Panc1 (cell line): ENCODE measurements at regions not wholly inside any gene's neighbourhood (a gene's known extent, or its start where the extent isn't known, plus 50 kb on each side); places are given as distances from the start of the nearest gene placed in this dataset.

Experiments used
- ATAC-seq: fragments of 200-7000 bp; cut with Tn5 transposase; 2 replicates; pipeline ENCODE4 v1.9.1; 2020; ENCODE audit warnings: mild to moderate bottlenecking, moderate library complexity
- BruUV-seq: library from RNA; stranded (reverse); fragments of 400-500 nt; replicated peaks from 2 replicates; lab custom pipeline; 2021; lab: Mats Ljungman, UMichigan
- CTCF ChIA-PET: fragments of 300-600 bp; sonication (Branson Sonifier 250); formaldehyde crosslinking; loops from one replicate; lab custom pipeline; 2022; ENCODE audit warnings: antibody characterized with exemption; lab: Charles Lee
- POLR2A ChIA-PET: fragments of 300-600 bp; sonication (Branson Sonifier 250); formaldehyde crosslinking; loops from one replicate; lab custom pipeline; 2022; ENCODE audit warnings: antibody characterized with exemption; lab: Charles Lee
- DNase-seq: peaks from one replicate; pipeline ENCODE4 v3.0.0-alpha.2; 2010; ENCODE audit warnings: low read depth, low spot score
- H3K27ac ChIP-seq: 2 replicates; pipeline ENCODE4 v1.5.1; 2011; ENCODE audit warnings: mild to moderate bottlenecking, low read length, inconsistent platforms
- H3K27me3 ChIP-seq: fragments of 200-500 bp; sonication (Bioruptor generic); 2 replicates; pipeline ENCODE4 v1.6.0; 2014; ENCODE audit warnings: low read length, inconsistent platforms; ENCODE audit not compliant: control insufficient read depth, insufficient read depth
- H3K36me3 ChIP-seq: fragments of 200-500 bp; sonication (Bioruptor generic); 2 replicates; pipeline ENCODE4 v1.5.1; 2014; ENCODE audit warnings: inconsistent platforms, mild to moderate bottlenecking, low read length, moderate library complexity; ENCODE audit not compliant: control insufficient read depth, insufficient read depth
- H3K4me1 ChIP-seq: 2 replicates; pipeline ENCODE4 v1.5.1; 2011; ENCODE audit warnings: inconsistent platforms, mild to moderate bottlenecking, low read length, moderate library complexity; ENCODE audit not compliant: control insufficient read depth, insufficient read depth
- H3K4me3 ChIP-seq, 2 experiments: 2 replicates each; pipeline ENCODE4 v1.5.1; 2011 to 2012; ENCODE audit warnings: low read depth in 2 of 2, low read length in 2 of 2, mild to moderate bottlenecking in 2 of 2, inconsistent platforms in 1 of 2, moderate library complexity in 1 of 2
- H3K9me3 ChIP-seq: fragments of 200-500 bp; sonication (Bioruptor generic); 2 replicates; pipeline ENCODE4 v1.5.1; 2014; ENCODE audit warnings: low read depth, mild to moderate bottlenecking, inconsistent platforms, low read length, moderate library complexity; ENCODE audit not compliant: control insufficient read depth, insufficient read depth
- POLR2AphosphoS5 ChIP-seq: IDR thresholded peaks from 2 replicates; pipeline ENCODE4 v1.6.1; 2012; ENCODE audit warnings: mild to moderate bottlenecking, low read depth, low read length, moderate library complexity
- SIN3A ChIP-seq: IDR thresholded peaks from 2 replicates; pipeline ENCODE4 v1.6.1; 2012; ENCODE audit warnings: low read depth, mild to moderate bottlenecking, low read length, moderate library complexity, borderline replicate concordance; ENCODE audit not compliant: insufficient read depth
- TCF7L2 ChIP-seq: IDR thresholded peaks from 2 replicates; pipeline ENCODE4 v1.6.1; 2011; ENCODE audit warnings: mild to moderate bottlenecking, low read depth, low read length, inconsistent platforms
- in situ Hi-C: cut with HindIII; loops from 2 replicates; pipeline ENCODE4 v1.10.0; 2016; ENCODE audit warnings: low sequenced_read_pairs, low pct_unique_long_range_greater_than_20kb
- intact Hi-C: fragments of 100-400 bp; cut with micrococcal nuclease; formaldehyde crosslinking; loops from one replicate; pipeline ENCODE4 v1.10.0; 2022; ENCODE audit not compliant: unreplicated experiment
- TF ChIP-seq, protein P1 (sequence below): fragments of 450-650 bp; IDR thresholded peaks from 2 replicates; pipeline ENCODE4 v1.5.1; 2017; ENCODE audit warnings: mild to moderate bottlenecking
- TF ChIP-seq, protein P2 (sequence below), 2 experiments: IDR thresholded peaks; 2 replicates each; pipeline ENCODE4 v1.6.1; 2011 to 2012; ENCODE audit warnings: low read depth in 2 of 2, control low read depth in 1 of 2, low read length in 1 of 2, mild to moderate bottlenecking in 1 of 2, moderate library complexity in 1 of 2; ENCODE audit not compliant: insufficient read depth in 1 of 2

DNA sequence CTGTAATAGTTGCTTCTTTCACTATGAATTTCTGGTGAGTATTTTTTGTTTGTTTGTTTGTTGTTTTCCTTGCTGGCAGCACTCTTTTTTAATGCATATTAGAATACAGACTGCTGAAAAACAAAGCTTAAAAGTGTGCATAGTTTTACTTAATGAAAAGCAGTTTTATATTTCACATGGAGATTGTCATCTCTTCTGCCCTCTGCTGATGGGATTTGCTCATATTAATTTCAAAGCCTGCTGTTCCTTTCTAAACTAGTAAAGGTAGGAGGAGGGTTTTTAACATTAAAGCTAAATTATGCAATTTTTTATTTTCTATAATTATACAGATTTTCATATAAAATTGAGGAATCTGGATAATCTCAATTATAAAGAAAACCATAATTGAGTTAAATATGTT is 692.6 kb upstream of the SLITRK1 start:
- Histone ChIP-seq H3K36me3 (no peaks in the 10 kb centered on the region), H3K27ac (no peak overlapping the region), H3K27me3 (no peaks in the 10 kb centered on the region), H3K4me3 (no peak overlapping the region), H3K9me3 (no peaks in the 10 kb centered on the region), H3K4me1 (no peaks in the 10 kb centered on the region)
- in situ Hi-C loops = no loop called here
- no peak for ATAC-seq
- TF ChIP-seq SIN3A = no peak
- TF ChIP-seq, protein P1, sequence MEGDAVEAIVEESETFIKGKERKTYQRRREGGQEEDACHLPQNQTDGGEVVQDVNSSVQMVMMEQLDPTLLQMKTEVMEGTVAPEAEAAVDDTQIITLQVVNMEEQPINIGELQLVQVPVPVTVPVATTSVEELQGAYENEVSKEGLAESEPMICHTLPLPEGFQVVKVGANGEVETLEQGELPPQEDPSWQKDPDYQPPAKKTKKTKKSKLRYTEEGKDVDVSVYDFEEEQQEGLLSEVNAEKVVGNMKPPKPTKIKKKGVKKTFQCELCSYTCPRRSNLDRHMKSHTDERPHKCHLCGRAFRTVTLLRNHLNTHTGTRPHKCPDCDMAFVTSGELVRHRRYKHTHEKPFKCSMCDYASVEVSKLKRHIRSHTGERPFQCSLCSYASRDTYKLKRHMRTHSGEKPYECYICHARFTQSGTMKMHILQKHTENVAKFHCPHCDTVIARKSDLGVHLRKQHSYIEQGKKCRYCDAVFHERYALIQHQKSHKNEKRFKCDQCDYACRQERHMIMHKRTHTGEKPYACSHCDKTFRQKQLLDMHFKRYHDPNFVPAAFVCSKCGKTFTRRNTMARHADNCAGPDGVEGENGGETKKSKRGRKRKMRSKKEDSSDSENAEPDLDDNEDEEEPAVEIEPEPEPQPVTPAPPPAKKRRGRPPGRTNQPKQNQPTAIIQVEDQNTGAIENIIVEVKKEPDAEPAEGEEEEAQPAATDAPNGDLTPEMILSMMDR = peak; percentile 6; the same call in 1 of the 2 replicates
- DNase-seq = no peak
- intact Hi-C loops = no loop called here
- ChIA-PET CTCF (no interaction called here), POLR2A (no interaction called here)
- no TSS peak for BruUV-seq

DNA sequence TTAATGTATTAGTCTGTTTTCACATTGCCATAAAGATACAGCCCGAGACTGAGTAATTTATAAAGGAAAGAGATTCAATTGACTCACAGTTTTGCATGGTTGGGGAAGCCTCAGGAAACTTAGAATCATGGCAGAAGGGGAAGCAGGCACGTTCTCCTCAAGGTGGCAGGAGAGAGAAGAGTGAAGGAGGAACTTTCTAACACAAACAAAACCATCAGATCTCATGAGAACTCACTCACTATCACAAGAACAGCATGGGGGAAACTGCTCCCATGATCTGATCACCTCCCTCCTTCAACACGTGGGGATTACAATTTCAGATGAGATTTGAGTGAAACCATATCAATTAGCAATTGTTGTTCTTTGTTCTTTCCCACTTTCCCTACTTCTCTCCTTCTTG is 689.0 kb upstream of the SLITRK1 start:
- no peaks in the 10 kb centered on the region for H3K36me3 ChIP-seq
- no peak for DNase-seq
- intact Hi-C loops (no loop called here), in situ Hi-C loops (no loop called here)
- BruUV-seq = no TSS peak
- no peaks in the 10 kb centered on the region for H3K4me1 ChIP-seq
- no peaks in the 10 kb centered on the region for H3K27me3 ChIP-seq
- no peak for ATAC-seq
- CTCF ChIA-PET = no interaction called here
- TF ChIP-seq, protein P1 = 0 out of 2 replicates have a peak, but pooled peaks have one; percentile 7
- TF ChIP-seq, protein P2, sequence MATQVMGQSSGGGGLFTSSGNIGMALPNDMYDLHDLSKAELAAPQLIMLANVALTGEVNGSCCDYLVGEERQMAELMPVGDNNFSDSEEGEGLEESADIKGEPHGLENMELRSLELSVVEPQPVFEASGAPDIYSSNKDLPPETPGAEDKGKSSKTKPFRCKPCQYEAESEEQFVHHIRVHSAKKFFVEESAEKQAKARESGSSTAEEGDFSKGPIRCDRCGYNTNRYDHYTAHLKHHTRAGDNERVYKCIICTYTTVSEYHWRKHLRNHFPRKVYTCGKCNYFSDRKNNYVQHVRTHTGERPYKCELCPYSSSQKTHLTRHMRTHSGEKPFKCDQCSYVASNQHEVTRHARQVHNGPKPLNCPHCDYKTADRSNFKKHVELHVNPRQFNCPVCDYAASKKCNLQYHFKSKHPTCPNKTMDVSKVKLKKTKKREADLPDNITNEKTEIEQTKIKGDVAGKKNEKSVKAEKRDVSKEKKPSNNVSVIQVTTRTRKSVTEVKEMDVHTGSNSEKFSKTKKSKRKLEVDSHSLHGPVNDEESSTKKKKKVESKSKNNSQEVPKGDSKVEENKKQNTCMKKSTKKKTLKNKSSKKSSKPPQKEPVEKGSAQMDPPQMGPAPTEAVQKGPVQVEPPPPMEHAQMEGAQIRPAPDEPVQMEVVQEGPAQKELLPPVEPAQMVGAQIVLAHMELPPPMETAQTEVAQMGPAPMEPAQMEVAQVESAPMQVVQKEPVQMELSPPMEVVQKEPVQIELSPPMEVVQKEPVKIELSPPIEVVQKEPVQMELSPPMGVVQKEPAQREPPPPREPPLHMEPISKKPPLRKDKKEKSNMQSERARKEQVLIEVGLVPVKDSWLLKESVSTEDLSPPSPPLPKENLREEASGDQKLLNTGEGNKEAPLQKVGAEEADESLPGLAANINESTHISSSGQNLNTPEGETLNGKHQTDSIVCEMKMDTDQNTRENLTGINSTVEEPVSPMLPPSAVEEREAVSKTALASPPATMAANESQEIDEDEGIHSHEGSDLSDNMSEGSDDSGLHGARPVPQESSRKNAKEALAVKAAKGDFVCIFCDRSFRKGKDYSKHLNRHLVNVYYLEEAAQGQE (IDR thresholded peaks at IDR 0.05; ENCODE audit: insufficient read depth in 1 of 2, low read depth in 2 of 2, low read length in 1 of 2) = no peak
- no peak overlapping the region for H3K27ac ChIP-seq
- POLR2A ChIA-PET = no interaction called here
- H3K4me3 ChIP-seq = no peak overlapping the region
- no peaks in the 10 kb centered on the region for H3K9me3 ChIP-seq

DNA sequence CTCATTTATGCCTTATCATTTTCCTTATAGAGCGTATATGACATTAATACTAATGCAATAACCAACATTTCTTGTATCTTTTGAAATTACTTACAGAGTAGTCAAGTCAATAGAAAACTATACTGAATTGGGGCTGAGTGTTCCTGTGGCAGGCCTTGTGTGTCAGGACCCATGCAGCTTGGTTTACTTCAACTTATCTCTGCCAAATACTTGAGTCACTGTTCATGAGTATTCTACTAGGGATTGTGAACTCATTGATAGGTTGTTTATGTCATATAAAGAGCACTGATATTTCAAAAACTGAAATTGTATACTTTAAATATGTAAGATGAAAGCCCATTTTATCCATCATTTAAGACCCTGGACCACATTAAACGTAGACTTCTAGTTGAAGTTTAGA is 688.6 kb upstream of the SLITRK1 start:
- ChIA-PET CTCF (no interaction called here), POLR2A (no interaction called here)
- intact Hi-C loops = no loop called here
- DNase-seq (no peak), ATAC-seq (no peak)
- H3K27me3 ChIP-seq = no peaks in the 10 kb centered on the region
- H3K27ac ChIP-seq = no peak overlapping the region
- H3K4me1 ChIP-seq = no peaks in the 10 kb centered on the region
- H3K4me3 ChIP-seq = no peak overlapping the region
- no peaks in the 10 kb centered on the region for H3K9me3 ChIP-seq
- TF ChIP-seq, protein P1 = no peak
- no peak for TF ChIP-seq POLR2AphosphoS5
- no peak for TF ChIP-seq TCF7L2
- TF ChIP-seq SIN3A = no peak
- TF ChIP-seq, protein P2 (IDR thresholded peaks at IDR 0.05; ENCODE audit: insufficient read depth in 1 of 2, low read depth in 2 of 2, low read length in 1 of 2) = no peak
- no TSS peak for BruUV-seq
- in situ Hi-C loops = no loop called here
- H3K36me3 ChIP-seq = no peaks in the 10 kb centered on the region
